ENCODE measurements at regions not wholly inside any gene's neighbourhood (a gene's known extent, or its start where the extent isn't known, plus 50 kb on each side); places are given as distances from the start of the nearest gene placed in this dataset.

- ATAC-seq (replicated peaks in 1 of 2): no peak
- Mint-ChIP-seq H3K9me3 (peaks cover 2% of the 10 kb centered on the region in 2 donors), H3K4me3 (no peak overlapping the region), H3K27me3 (ENCODE audit: low read depth) (no peaks in the 10 kb centered on the region), H3K36me3 (ENCODE audit: insufficient read depth in 2 of 2) (no peaks in the 10 kb centered on the region), H3K27ac (no peak overlapping the region), H3K4me1 (ENCODE audit: low read depth) (no peaks in the 10 kb centered on the region)
- DNase-seq: no peak
Observed at GRCh38 chr9:1284727-1285126, 234.6 kb downstream of the DMRT2 start.

- peaks cover 2% of the 10 kb centered on the region in 2 donors for H3K9me3 Mint-ChIP-seq
- no peak overlapping the region for H3K4me3 Mint-ChIP-seq
- DNase-seq (no peak), ATAC-seq (replicated peaks in 1 of 2) (no peak)
- H3K36me3 Mint-ChIP-seq (ENCODE audit: insufficient read depth in 2 of 2): no peaks in the 10 kb centered on the region
- no peaks in the 10 kb centered on the region for H3K4me1 Mint-ChIP-seq (ENCODE audit: low read depth)
- H3K27ac Mint-ChIP-seq: no peak overlapping the region
- H3K27me3 Mint-ChIP-seq (ENCODE audit: low read depth): no peaks in the 10 kb centered on the region
Observed at GRCh38 chr9:1285526-1285925, 235.4 kb downstream of the DMRT2 start.

- H3K4me1 Mint-ChIP-seq (ENCODE audit: low read depth): no peaks in the 10 kb centered on the region
- DNase-seq (no peak), ATAC-seq (replicated peaks in 1 of 2) (no peak)
- no peak overlapping the region for H3K27ac Mint-ChIP-seq
- no peaks in the 10 kb centered on the region for H3K36me3 Mint-ChIP-seq (ENCODE audit: insufficient read depth in 2 of 2)
- H3K4me3 Mint-ChIP-seq: no peak overlapping the region
- H3K9me3 Mint-ChIP-seq: peaks cover 0 to 2% of the 10 kb centered on the region in 2 donors
- H3K27me3 Mint-ChIP-seq (ENCODE audit: low read depth): no peaks in the 10 kb centered on the region
Observed at GRCh38 chr9:1292384-1292783, 242.2 kb downstream of the DMRT2 start.

- Mint-ChIP-seq H3K27ac (no peak overlapping the region), H3K36me3 (ENCODE audit: insufficient read depth in 2 of 2) (no peaks in the 10 kb centered on the region), H3K9me3 (peaks cover 0 to 2% of the 10 kb centered on the region in 2 donors), H3K4me1 (ENCODE audit: low read depth) (no peaks in the 10 kb centered on the region), H3K4me3 (no peak overlapping the region), H3K27me3 (ENCODE audit: low read depth) (no peaks in the 10 kb centered on the region)
- no peak for ATAC-seq (replicated peaks in 1 of 2)
- no peak for DNase-seq
Observed at GRCh38 chr9:1294641-1295258, 244.6 kb downstream of the DMRT2 start.

GRCh38 chr9:1296331-1296730 is 246.2 kb downstream of the DMRT2 start:
- H3K27ac Mint-ChIP-seq: no peak overlapping the region
- H3K4me1 Mint-ChIP-seq (ENCODE audit: low read depth): no peaks in the 10 kb centered on the region
- H3K27me3 Mint-ChIP-seq (ENCODE audit: low read depth): no peaks in the 10 kb centered on the region
- no peak for DNase-seq
- no peak overlapping the region for H3K4me3 Mint-ChIP-seq
- ATAC-seq (replicated peaks in 1 of 2): no peak
- H3K36me3 Mint-ChIP-seq (ENCODE audit: insufficient read depth in 2 of 2): no peaks in the 10 kb centered on the region
- H3K9me3 Mint-ChIP-seq: peaks cover 0 to 2% of the 10 kb centered on the region in 2 donors

GRCh38 chr9:1298046-1298445 is 247.9 kb downstream of the DMRT2 start:
- no peak for DNase-seq
- Mint-ChIP-seq H3K4me3 (no peak overlapping the region), H3K27ac (no peak overlapping the region), H3K9me3 (peaks cover 0 to 2% of the 10 kb centered on the region in 2 donors), H3K4me1 (ENCODE audit: low read depth) (no peaks in the 10 kb centered on the region), H3K27me3 (ENCODE audit: low read depth) (no peaks in the 10 kb centered on the region), H3K36me3 (ENCODE audit: insufficient read depth in 2 of 2) (no peaks in the 10 kb centered on the region)
- no peak for ATAC-seq (replicated peaks in 1 of 2)

GRCh38 chr9:1300941-1301340 is 250.8 kb downstream of the DMRT2 start:
- Mint-ChIP-seq H3K36me3 (ENCODE audit: insufficient read depth in 2 of 2) (no peaks in the 10 kb centered on the region), H3K27ac (no peak overlapping the region), H3K4me1 (ENCODE audit: low read depth) (no peaks in the 10 kb centered on the region), H3K9me3 (no peaks in the 10 kb centered on the region), H3K4me3 (no peak overlapping the region), H3K27me3 (ENCODE audit: low read depth) (no peaks in the 10 kb centered on the region)
- DNase-seq: no peak
- ATAC-seq (replicated peaks in 1 of 2): no peak

- H3K4me1 Mint-ChIP-seq (ENCODE audit: low read depth): no peaks in the 10 kb centered on the region
- no peaks in the 10 kb centered on the region for H3K36me3 Mint-ChIP-seq (ENCODE audit: insufficient read depth in 2 of 2)
- no peak overlapping the region for H3K4me3 Mint-ChIP-seq
- H3K27ac Mint-ChIP-seq: no peak overlapping the region
- no peak for DNase-seq
- H3K27me3 Mint-ChIP-seq (ENCODE audit: low read depth): no peaks in the 10 kb centered on the region
- ATAC-seq (replicated peaks in 1 of 2): no peak
- H3K9me3 Mint-ChIP-seq: no peaks in the 10 kb centered on the region
Observed at GRCh38 chr9:1303932-1304331, 253.8 kb downstream of the DMRT2 start.

GRCh38 chr9:1311462-1312042 is 261.4 kb downstream of the DMRT2 start:
- Mint-ChIP-seq H3K4me3 (no peak overlapping the region), H3K9me3 (peaks cover 0 to 6% of the 10 kb centered on the region in 2 donors), H3K36me3 (ENCODE audit: insufficient read depth in 2 of 2) (no peaks in the 10 kb centered on the region), H3K4me1 (ENCODE audit: low read depth) (no peaks in the 10 kb centered on the region), H3K27me3 (ENCODE audit: low read depth) (no peaks in the 10 kb centered on the region), H3K27ac (no peak overlapping the region)
- ATAC-seq (replicated peaks in 1 of 2) (no peak), DNase-seq (no peak)

- peaks cover 0 to 7% of the 10 kb centered on the region in 2 donors for H3K9me3 Mint-ChIP-seq
- ATAC-seq (replicated peaks in 1 of 2): no peak
- no peak for DNase-seq
- no peaks in the 10 kb centered on the region for H3K27me3 Mint-ChIP-seq (ENCODE audit: low read depth)
- H3K4me3 Mint-ChIP-seq: no peak overlapping the region
- H3K36me3 Mint-ChIP-seq (ENCODE audit: insufficient read depth in 2 of 2): no peaks in the 10 kb centered on the region
- H3K4me1 Mint-ChIP-seq (ENCODE audit: low read depth): no peaks in the 10 kb centered on the region
- H3K27ac Mint-ChIP-seq: no peak overlapping the region
Observed at GRCh38 chr9:1319436-1319835, 269.3 kb downstream of the DMRT2 start.

- Mint-ChIP-seq H3K27me3 (ENCODE audit: low read depth) (no peaks in the 10 kb centered on the region), H3K9me3 (peaks cover 0 to 7% of the 10 kb centered on the region in 2 donors), H3K27ac (no peak overlapping the region), H3K36me3 (ENCODE audit: insufficient read depth in 2 of 2) (no peaks in the 10 kb centered on the region), H3K4me1 (ENCODE audit: low read depth) (no peaks in the 10 kb centered on the region), H3K4me3 (no peak overlapping the region)
- no peak for ATAC-seq (replicated peaks in 1 of 2)
- DNase-seq: no peak
Observed at GRCh38 chr9:1320051-1320557, 269.9 kb downstream of the DMRT2 start.

- H3K9me3 Mint-ChIP-seq: peaks cover 0 to 6% of the 10 kb centered on the region in 2 donors
- H3K36me3 Mint-ChIP-seq (ENCODE audit: insufficient read depth in 2 of 2): no peaks in the 10 kb centered on the region
- no peak overlapping the region for H3K27ac Mint-ChIP-seq
- H3K4me3 Mint-ChIP-seq: no peak overlapping the region
- ATAC-seq (replicated peaks in 1 of 2): no peak
- DNase-seq: no peak
- H3K4me1 Mint-ChIP-seq (ENCODE audit: low read depth): no peaks in the 10 kb centered on the region
- no peaks in the 10 kb centered on the region for H3K27me3 Mint-ChIP-seq (ENCODE audit: low read depth)
Observed at GRCh38 chr9:1320607-1321195, 270.5 kb downstream of the DMRT2 start.

- no peak for DNase-seq
- no peaks in the 10 kb centered on the region for H3K9me3 Mint-ChIP-seq
- H3K4me3 Mint-ChIP-seq: no peak overlapping the region
- H3K27me3 Mint-ChIP-seq (ENCODE audit: low read depth): no peaks in the 10 kb centered on the region
- H3K36me3 Mint-ChIP-seq (ENCODE audit: insufficient read depth in 2 of 2): no peaks in the 10 kb centered on the region
- no peaks in the 10 kb centered on the region for H3K4me1 Mint-ChIP-seq (ENCODE audit: low read depth)
- H3K27ac Mint-ChIP-seq: no peak overlapping the region
- ATAC-seq (replicated peaks in 1 of 2): no peak
Observed at GRCh38 chr9:1327467-1327866, 277.3 kb downstream of the DMRT2 start.

- Mint-ChIP-seq H3K27me3 (ENCODE audit: low read depth) (no peaks in the 10 kb centered on the region), H3K9me3 (no peaks in the 10 kb centered on the region)
Observed at GRCh38 chr9:1328341-1328740, 278.2 kb downstream of the DMRT2 start.

More at GRCh38 chr9:1328341-1328740, 278.2 kb downstream of the DMRT2 start:
- no peaks in the 10 kb centered on the region for H3K36me3 Mint-ChIP-seq (ENCODE audit: insufficient read depth in 2 of 2)
- no peak overlapping the region for H3K4me3 Mint-ChIP-seq
- no peak overlapping the region for H3K27ac Mint-ChIP-seq
- no peaks in the 10 kb centered on the region for H3K4me1 Mint-ChIP-seq (ENCODE audit: low read depth)
- no peak for ATAC-seq (replicated peaks in 1 of 2)
- no peak for DNase-seq

Data from activated T-cell treated with anti-CD3 and anti-CD28 coated beads, Interleukin-2, amount 50 U/mL, for 72 hours (primary cell).